ENCODE measurements at regions not wholly inside any gene's neighbourhood (a gene's known extent, or its start where the extent isn't known, plus 50 kb on each side); places are given as distances from the start of the nearest gene placed in this dataset.
A peak's percentile ranks its signal among the peaks of the same experiment; 100 is the strongest.
"Not testable (repeated sequence)": the region's sequence is repeated elsewhere in the genome, so short reads cannot be mapped to it uniquely, and the experiment has no call there.

GRCh38 chr12:27133022-27133590 is 50.7 kb upstream of the C12orf71 start:
- DNase-seq: no peak

DNA sequence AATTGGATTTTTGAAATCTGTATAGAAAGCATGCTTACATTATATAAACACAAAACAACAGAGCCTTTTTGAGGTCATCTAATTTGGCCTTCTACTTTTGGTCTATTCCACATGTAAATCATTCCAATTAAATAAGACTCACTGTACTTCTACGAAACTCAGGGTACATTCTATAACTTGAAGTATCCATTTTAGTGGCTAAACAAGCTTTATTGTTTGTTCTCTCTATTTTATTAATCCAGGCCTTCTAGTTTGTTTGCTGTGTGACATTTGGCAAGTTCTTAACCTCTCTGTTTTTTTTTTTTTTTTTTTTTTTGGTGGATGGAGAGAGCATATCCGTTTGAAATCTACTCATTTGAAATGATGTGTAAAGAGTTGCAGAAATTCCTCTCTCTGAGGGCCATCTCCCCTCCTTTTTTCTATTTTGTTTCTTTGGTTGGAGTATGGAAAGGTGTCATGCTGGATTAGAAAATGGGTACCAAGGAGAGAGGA is 58.1 kb upstream of the C12orf71 start:
- DNase-seq: no peak

DNA sequence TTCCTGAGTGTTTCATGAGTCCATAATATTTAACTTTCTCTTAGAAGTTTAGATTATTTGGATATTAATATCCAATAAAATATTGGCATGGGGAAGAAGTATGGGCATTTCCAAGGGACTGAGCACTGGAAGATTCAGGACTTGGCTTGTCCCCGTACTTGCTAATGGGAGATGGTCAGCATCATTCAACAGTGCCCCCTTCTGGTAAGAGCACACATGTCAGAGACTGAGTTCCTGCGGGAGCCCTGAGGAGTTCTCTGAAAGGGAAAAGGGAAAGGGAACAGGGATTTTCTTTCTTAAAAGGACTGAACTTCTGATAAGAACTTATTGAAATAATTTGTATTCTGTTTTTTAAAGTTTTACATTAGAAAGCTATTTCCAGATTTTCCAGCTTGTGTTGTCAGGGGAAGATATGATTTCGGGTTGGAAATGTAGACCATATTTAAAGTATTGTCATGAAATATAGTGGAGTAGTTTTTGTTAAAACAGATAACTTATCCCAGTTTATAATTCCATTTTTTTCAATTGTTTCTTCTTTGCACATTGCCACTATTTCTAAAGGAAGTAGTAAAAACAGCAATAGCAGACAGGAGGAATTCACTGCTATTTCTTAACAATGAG is 59.8 kb upstream of the C12orf71 start:
- DNase-seq: peak; percentile 94

DNA sequence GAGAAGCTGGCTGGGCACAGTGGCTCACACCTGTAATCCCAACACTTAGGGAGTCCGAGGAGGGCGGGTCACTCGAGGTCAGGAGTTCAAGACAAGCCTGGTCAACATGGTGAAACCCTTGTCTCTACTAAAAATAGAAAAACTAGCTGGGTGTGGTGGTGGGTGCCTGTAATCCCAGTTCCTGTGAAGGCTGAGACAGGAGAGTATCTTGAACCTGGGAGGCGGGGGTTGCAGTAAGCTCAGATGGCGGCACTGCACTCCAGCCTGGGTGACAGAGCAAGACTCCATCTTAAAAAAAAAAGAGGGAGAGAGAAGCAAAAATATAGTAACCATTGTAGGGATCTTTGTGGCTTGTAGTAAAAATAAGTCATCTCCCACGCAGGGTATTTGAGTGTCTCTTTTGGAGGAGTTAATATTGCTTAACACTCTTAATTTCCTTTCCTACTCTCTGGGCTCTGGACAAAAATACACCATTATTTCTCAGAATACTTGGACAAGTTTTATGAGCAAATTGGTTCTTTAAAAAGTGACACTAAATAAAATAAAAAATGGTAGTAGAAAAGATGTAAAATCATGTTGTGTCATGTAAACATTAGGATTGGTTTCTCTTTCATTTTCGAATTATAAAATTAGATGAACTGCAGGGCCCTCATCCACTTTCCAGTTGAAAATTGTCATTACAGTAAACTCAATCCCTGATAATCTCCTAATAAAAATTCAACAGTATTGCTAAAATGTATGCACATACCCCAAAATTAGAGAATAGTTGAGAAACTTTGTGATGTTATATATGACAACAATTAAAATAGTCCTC is 61.1 kb upstream of the C12orf71 start:
- DNase-seq: no peak

DNA sequence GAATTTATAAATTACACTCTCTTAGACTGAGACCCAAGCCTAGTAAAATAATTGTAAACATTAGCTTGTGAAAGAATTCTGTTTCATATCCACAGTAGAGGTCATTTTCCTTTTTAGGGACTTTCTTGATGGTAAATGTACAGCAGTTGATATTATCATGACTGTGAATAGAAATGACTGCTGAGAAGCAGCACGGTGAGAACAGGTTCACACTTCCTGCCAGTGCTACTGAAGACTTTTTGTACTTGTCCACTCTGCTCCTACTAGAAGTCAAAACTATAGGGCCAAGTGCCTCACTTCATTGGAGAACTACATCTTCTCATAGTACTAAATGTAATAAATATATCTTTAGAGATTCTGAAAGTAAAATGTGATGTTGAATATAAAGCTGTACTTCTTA is 63.3 kb upstream of the C12orf71 start:
- not testable (repeated sequence) for DNase-seq

- no peak for DNase-seq
Observed at GRCh38 chr12:27148373-27148772, 66.0 kb upstream of the C12orf71 start.

DNA sequence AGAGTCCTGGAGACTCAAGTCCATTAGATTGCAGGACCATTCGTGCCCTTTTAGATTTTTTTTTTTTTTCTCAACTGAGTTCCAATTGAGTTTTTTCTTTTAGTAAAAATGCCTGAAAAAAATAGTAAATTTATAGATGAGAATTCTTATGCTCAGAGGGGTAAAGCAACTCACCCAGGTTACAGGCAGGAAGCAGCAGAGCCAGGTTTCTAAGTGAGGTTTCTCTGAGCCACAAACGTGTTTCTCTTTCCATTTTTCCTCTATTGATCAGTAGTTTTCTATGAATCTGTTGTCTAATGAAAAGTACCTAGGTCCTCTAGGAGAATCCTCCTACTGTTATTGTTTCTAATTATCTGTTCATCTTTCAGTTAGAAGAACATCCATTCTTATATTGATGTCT is 66.4 kb upstream of the C12orf71 start:
- DNase-seq: no peak

- DNase-seq: no peak
Observed at GRCh38 chr12:27151479-27151878, 69.1 kb upstream of the C12orf71 start.

- no peak for DNase-seq
Observed at GRCh38 chr12:27158297-27158696, 75.9 kb upstream of the C12orf71 start.

DNA sequence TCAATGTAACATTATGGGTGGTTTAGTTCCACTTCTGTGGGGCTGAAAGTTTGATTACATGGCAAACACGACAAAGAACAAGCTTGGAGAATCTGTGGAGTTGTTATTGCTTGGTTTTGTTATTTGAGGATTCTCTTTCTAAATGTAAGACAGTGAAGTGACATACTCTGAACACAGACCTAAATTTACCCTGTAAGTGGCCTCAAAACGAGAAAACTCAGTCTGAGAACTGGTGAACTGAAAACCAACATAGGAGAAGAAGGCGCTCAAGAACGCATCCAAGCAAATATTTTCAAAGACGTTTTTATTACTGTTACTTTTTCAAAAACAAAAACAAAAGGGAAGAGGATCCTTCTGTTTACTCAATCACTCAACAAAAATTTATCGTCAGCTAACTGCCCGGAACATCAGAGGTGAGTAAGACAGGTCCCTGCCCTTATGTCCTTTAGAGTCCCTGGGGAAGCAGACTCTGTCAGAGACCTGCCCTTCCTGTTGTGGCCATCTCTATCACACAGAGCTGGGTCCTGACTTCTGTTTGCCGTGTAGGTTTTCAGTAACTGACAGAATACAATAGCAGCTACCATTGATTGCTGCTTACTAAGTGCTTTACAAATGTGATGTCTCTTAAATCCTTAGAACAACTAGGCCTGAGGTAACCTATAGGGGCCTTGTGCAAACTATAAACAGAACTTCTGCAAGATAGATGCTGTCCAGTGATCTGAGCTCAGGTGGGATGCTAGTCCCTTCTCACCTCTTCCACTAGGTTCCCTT is 79.3 kb upstream of the C12orf71 start:
- peak; percentile 59 for DNase-seq

DNA sequence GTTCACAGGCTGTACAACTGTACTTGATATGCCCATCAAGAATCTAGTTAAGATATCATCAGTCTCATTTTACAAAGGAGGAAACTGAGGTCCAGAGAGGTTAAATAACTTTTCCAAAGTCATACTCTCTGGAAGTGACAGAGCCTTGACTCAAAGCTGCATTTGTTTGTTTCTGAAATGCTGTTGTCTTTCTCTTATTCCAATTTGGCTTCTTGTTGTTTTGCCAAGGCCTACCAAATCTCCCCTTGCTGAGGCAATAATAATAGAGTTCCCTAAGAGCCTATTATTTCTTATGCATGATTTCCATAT is 79.8 kb upstream of the C12orf71 start:
- DNase-seq: no peak

DNA sequence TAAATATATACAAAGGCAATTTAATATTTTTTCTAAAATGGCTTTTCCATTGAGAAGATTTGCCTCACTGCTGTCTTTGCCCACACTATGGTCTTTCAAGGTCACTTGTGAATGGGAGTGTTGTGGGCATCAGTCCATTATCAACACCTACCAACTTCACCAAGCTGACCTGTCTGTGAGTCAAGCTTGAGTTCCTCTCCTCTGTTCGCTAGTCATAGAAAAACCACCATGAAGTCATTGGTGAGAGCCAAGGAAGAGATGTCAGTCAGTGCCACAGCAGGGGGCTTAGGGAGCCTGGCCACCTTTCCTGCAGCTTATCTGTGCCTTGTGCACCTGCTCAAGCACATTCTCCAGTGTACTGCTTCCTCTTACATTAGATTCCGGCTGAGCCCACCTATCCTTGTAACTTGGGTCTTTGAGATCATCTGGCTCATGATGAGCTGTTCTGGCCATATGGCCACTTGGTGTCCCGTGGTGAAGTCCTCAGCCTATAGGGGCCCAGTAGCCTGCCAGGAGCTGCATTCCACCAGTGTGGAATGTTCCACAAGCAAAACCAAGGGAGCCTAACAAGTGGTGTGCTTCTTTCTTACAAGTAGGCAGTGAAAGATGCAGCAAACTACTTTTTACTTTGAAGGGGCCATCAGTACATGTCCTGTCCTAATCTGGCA is 80.8 kb upstream of the C12orf71 start:
- DNase-seq: no peak

DNA sequence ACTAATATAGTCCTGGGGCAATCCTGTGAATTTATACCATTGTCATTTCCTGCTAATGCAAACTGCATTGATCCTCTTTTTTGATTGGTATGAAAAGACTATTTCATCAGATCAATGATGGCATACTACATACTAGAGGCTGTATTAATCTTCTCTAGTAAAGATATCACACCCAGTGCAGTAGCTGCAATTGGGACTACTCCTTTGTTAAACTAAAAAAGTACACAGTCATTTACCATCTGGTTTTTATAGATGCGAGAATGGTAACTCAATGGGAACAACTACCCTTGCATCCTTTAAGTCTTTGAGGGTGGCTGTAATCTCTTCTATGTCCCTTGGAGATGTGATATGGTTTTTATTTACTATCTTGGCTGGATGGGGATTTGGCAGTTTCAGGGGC is 80.2 kb upstream of the STK38L start:
- no peak for DNase-seq

- no peak for DNase-seq
Observed at GRCh38 chr12:27164330-27165040, 79.6 kb upstream of the STK38L start.

DNA sequence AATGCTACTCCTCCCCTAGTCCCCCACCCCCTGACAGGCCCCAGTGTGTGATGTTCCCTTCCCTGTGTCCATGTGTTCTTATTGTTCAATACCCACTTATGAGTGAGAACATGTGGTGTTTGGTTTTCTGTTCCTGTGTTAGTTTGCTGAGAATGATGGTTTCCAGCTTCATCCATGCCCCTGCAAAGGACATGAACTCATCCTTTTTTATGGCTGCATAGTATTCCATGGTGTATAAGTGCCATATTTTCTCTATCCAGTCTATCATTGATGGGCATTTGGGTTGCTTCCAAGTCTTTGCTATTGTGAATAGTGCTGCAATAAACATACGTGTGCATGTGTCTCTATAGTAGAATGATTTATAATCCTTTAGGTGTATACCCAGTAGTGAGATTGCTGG is 78.1 kb upstream of the STK38L start:
- DNase-seq: not testable (repeated sequence)

- not testable (repeated sequence) for DNase-seq
Observed at GRCh38 chr12:27171494-27171893, 72.6 kb upstream of the STK38L start.

DNA sequence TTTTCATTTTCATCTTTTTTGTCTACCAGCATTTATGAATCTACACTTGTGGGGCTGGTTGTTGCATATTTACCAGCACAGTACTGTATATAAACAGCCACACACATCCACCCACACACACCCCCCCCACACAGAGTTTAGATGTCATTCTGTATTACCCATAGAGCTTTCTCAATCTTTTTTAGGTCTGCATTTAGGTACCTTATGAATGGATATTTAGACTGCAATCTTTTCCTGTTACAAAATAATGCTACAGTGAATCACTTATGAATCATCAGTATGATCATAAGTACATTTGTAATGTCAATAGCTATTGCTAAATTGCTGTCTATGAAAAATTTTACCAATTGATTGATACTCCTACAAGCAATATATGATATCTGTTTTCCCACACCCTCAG is 67.3 kb upstream of the STK38L start:
- peak; percentile 28 for DNase-seq

GRCh38 chr12:27177706-27178105 is 66.4 kb upstream of the STK38L start:
- peak; percentile 26 for DNase-seq

DNA sequence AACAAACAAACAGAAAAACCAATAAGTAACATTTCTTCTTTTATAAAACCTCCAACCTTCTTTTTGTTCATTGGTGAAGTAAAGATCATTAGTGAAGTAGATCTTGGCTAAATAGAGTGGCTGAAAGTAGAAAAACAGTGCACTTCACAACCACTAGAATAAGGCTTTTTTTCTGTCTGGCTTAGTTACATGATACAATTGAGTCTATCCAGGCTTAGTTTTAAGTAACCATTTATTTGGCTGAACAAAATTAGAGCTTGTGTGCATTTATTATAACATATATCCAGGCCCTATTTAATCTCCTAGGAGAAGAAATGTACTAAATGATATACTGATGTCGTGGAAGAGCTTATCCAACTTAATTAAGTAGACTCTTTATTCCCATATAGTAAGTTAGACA is 65.8 kb upstream of the STK38L start:
- DNase-seq: no peak

- no peak for DNase-seq
Observed at GRCh38 chr12:27178723-27179399, 65.2 kb upstream of the STK38L start.

DNA sequence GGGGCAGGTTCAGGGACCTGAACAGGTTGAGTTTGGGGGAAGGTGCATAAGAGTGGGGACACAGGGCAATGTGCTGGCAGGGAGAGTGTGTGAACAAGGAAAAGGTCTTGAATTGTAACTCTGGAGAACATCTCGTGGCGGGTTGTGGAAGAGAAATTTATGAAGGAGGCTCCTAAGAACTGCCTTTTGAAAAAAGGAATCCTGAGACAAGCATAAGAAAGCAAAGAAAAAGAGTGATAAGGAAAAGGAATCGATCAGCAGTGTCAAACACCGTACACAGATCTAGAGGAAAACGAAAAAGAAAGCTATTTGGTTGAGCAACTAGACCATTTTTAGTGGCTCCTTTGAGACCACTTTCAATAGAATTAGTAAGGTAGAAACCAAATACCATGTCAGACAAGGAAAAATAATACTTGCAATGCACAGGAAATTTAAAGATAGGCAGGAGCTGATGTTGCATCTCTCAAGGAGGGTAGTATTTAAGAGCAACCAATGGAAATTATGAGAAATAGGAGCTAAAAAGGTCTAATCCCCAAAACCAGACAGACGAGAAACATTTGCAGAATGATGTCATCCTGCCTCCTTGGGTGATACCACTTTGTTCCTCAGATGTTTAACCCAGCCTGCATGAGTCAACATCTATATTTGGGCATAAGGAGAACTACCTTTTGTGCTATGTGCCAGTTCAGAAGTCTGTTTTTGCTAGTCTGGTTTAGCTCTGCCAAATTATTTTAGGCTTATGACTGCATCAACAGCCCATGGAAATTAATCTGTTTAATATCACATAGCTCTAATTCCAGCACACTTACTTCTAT is 64.5 kb upstream of the STK38L start:
- DNase-seq: peak; percentile 98
